ENCODE measurements at regions not wholly inside any gene's neighbourhood (a gene's known extent, or its start where the extent isn't known, plus 50 kb on each side); places are given as distances from the start of the nearest gene placed in this dataset.
"Not testable (repeated sequence)": the region's sequence is repeated elsewhere in the genome, so short reads cannot be mapped to it uniquely, and the experiment has no call there.

GRCh38 chr7:21334906-21335305 lies 93.0 kb upstream of the SP4 start:
- H3K4me1 ChIP-seq (ENCODE audit: low read length) = no peaks in the 10 kb centered on the region
- H3K27ac ChIP-seq (ENCODE audit: low read length) = no peak overlapping the region
- H2AFZ ChIP-seq (ENCODE audit: low read length) = no peak overlapping the region
- no peaks in the 10 kb centered on the region for H3K36me3 ChIP-seq (replicated peaks; ENCODE audit: insufficient read depth, low read length)
- no peaks in the 10 kb centered on the region for H3F3A ChIP-seq (ENCODE audit: insufficient read depth, low read length)
- no peak for TF ChIP-seq EZH2phosphoT487 (IDR thresholded peaks at IDR 0.05; ENCODE audit: low read length)
- no peak overlapping the region for H3K4me3 ChIP-seq (ENCODE audit: low read length)
- no peaks in the 10 kb centered on the region for H4K20me1 ChIP-seq (ENCODE audit: insufficient read depth, low read length)
- no peaks in the 10 kb centered on the region for H3K9me2 ChIP-seq (replicated peaks; ENCODE audit: insufficient read depth, low read length)
- no peak for DNase-seq
- no peaks in the 10 kb centered on the region for H3K79me2 ChIP-seq (ENCODE audit: low read length)
- H3K4me2 ChIP-seq (ENCODE audit: low read depth, low read length) = no peak overlapping the region
- H3K9ac ChIP-seq (ENCODE audit: low read length) = no peak overlapping the region
- no peaks in the 10 kb centered on the region for H3K9me3 ChIP-seq (replicated peaks; ENCODE audit: insufficient read depth, low read length)
- no peaks in the 10 kb centered on the region for H3K27me3 ChIP-seq (replicated peaks; ENCODE audit: insufficient read depth, low read length)

GRCh38 chr7:21336743-21337142 lies 91.1 kb upstream of the SP4 start:
- Histone ChIP-seq H3K27me3 (replicated peaks; ENCODE audit: insufficient read depth, low read length) (no peaks in the 10 kb centered on the region), H3K27ac (ENCODE audit: low read length) (no peak overlapping the region), H3K9ac (ENCODE audit: low read length) (no peak overlapping the region), H3K36me3 (replicated peaks; ENCODE audit: insufficient read depth, low read length) (no peaks in the 10 kb centered on the region), H3K4me2 (ENCODE audit: low read depth, low read length) (no peak overlapping the region), H2AFZ (ENCODE audit: low read length) (no peak overlapping the region), H3K4me3 (ENCODE audit: low read length) (no peak overlapping the region), H3K79me2 (ENCODE audit: low read length) (no peaks in the 10 kb centered on the region), H3K9me2 (replicated peaks; ENCODE audit: insufficient read depth, low read length) (no peaks in the 10 kb centered on the region), H3F3A (ENCODE audit: insufficient read depth, low read length) (no peaks in the 10 kb centered on the region), H3K9me3 (replicated peaks; ENCODE audit: insufficient read depth, low read length) (no peaks in the 10 kb centered on the region), H3K4me1 (ENCODE audit: low read length) (no peaks in the 10 kb centered on the region), H4K20me1 (ENCODE audit: insufficient read depth, low read length) (no peaks in the 10 kb centered on the region)
- TF ChIP-seq EZH2phosphoT487 (IDR thresholded peaks at IDR 0.05; ENCODE audit: low read length) (no peak), EZH2 (optimal IDR thresholded peaks at IDR 0.05; ENCODE audit: low read depth, low read length) (no peak)
- TF ChIP-seq, protein P1, sequence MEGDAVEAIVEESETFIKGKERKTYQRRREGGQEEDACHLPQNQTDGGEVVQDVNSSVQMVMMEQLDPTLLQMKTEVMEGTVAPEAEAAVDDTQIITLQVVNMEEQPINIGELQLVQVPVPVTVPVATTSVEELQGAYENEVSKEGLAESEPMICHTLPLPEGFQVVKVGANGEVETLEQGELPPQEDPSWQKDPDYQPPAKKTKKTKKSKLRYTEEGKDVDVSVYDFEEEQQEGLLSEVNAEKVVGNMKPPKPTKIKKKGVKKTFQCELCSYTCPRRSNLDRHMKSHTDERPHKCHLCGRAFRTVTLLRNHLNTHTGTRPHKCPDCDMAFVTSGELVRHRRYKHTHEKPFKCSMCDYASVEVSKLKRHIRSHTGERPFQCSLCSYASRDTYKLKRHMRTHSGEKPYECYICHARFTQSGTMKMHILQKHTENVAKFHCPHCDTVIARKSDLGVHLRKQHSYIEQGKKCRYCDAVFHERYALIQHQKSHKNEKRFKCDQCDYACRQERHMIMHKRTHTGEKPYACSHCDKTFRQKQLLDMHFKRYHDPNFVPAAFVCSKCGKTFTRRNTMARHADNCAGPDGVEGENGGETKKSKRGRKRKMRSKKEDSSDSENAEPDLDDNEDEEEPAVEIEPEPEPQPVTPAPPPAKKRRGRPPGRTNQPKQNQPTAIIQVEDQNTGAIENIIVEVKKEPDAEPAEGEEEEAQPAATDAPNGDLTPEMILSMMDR (IDR thresholded peaks at IDR 0.05; ENCODE audit: low read length) = no peak
- no peak for DNase-seq

- Histone ChIP-seq H3F3A (ENCODE audit: insufficient read depth, low read length) (no peaks in the 10 kb centered on the region), H3K79me2 (ENCODE audit: low read length) (no peaks in the 10 kb centered on the region), H3K27me3 (replicated peaks; ENCODE audit: insufficient read depth, low read length) (no peaks in the 10 kb centered on the region), H2AFZ (ENCODE audit: low read length) (no peak overlapping the region), H3K4me2 (ENCODE audit: low read depth, low read length) (no peak overlapping the region), H3K9me3 (replicated peaks; ENCODE audit: insufficient read depth, low read length) (no peaks in the 10 kb centered on the region), H4K20me1 (ENCODE audit: insufficient read depth, low read length) (no peaks in the 10 kb centered on the region), H3K4me1 (ENCODE audit: low read length) (no peaks in the 10 kb centered on the region), H3K27ac (ENCODE audit: low read length) (no peak overlapping the region), H3K36me3 (replicated peaks; ENCODE audit: insufficient read depth, low read length) (no peaks in the 10 kb centered on the region), H3K9ac (ENCODE audit: low read length) (no peak overlapping the region), H3K4me3 (ENCODE audit: low read length) (no peak overlapping the region), H3K9me2 (replicated peaks; ENCODE audit: insufficient read depth, low read length) (no peaks in the 10 kb centered on the region)
- TF ChIP-seq EZH2phosphoT487 (IDR thresholded peaks at IDR 0.05; ENCODE audit: low read length) (no peak), EZH2 (optimal IDR thresholded peaks at IDR 0.05; ENCODE audit: low read depth, low read length) (no peak)
- TF ChIP-seq, protein P1 (IDR thresholded peaks at IDR 0.05; ENCODE audit: low read length) = no peak
- no peak for DNase-seq
These were observed 89.1 kb upstream of the SP4 start for GRCh38 chr7:21338728-21339164.

GRCh38 chr7:21344900-21345299 lies 83.0 kb upstream of the SP4 start:
- not testable (repeated sequence) for H3K4me2 ChIP-seq (ENCODE audit: low read depth, low read length); H4K20me1 ChIP-seq (ENCODE audit: insufficient read depth, low read length); H3K9me2 ChIP-seq (replicated peaks; ENCODE audit: insufficient read depth, low read length); H3F3A ChIP-seq (ENCODE audit: insufficient read depth, low read length); H2AFZ ChIP-seq (ENCODE audit: low read length); H3K9ac ChIP-seq (ENCODE audit: low read length); DNase-seq; H3K36me3 ChIP-seq (replicated peaks; ENCODE audit: insufficient read depth, low read length); H3K79me2 ChIP-seq (ENCODE audit: low read length); H3K4me3 ChIP-seq (ENCODE audit: low read length); H3K27me3 ChIP-seq (replicated peaks; ENCODE audit: insufficient read depth, low read length); H3K4me1 ChIP-seq (ENCODE audit: low read length); H3K9me3 ChIP-seq (replicated peaks; ENCODE audit: insufficient read depth, low read length); H3K27ac ChIP-seq (ENCODE audit: low read length)

Measured in MM.1S (cell line).